Upper lobe of left lung (tissue), 4 donors: ENCODE measurements at regions not wholly inside any gene's neighbourhood (a gene's known extent, or its start where the extent isn't known, plus 50 kb on each side); places are given as distances from the start of the nearest gene placed in this dataset.

Source experiments
- CTCF ChIP-seq, 6 experiments: fragments of 450-650 bp in 4 of 6; fragments of 200-600 bp in 2 of 6; sonication (generic) in 2 of 6; IDR thresholded peaks; one replicate each; pipeline ENCODE4 v1.5.1; 2016 to 2019; ENCODE audit warnings: antibody characterized with exemption in 6 of 6
- EP300 ChIP-seq, 4 donors: sonication (generic); formaldehyde crosslinking; IDR thresholded peaks; one replicate each; pipeline ENCODE4 v1.5.1; 2017; ENCODE audit warnings: antibody characterized with exemption in 4 of 4, control low read depth in 2 of 4
- POLR2A ChIP-seq, 4 donors: fragments of 450-650 bp; IDR thresholded peaks; one replicate each; pipeline ENCODE4 v1.5.1; 2016 to 2017; ENCODE audit warnings: antibody characterized with exemption in 4 of 4, mild to moderate bottlenecking in 2 of 4

DNA sequence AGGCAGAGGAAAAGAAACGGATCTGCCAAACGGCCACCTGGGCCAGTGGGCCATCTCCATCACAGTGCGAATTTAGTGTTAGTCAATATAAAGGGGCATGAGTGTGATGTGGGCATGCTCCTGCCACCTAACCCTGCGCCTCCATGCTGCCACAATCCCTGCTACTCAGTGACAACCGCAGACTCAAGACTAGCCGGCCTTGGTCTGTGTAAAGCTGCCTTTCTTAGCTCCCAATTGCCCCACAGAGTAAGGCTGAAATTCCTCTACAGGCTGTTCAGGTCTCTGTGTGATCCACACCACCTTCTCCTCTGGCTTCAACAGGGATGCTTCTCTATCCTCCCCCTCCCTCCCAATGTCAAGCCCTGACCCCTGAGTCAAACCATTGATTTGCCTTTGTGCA lies 269.7 kb downstream of the XXYLT1 start:
- TF ChIP-seq POLR2A (IDR thresholded peaks at IDR 0.05) = no peak
- TF ChIP-seq CTCF (IDR thresholded peaks at IDR 0.05) = no peak
- no peak for TF ChIP-seq EP300 (IDR thresholded peaks at IDR 0.05)
